ENCODE measurements at regions not wholly inside any gene's neighbourhood (a gene's known extent, or its start where the extent isn't known, plus 50 kb on each side); places are given as distances from the start of the nearest gene placed in this dataset.

GRCh38 chr9:126108240-126108639, 218.4 kb upstream of the MVB12B start:
- peak in 1 of 4 experiments; percentile 5 for DNase-seq (ENCODE audit: extremely low read depth in 1 of 4, low spot score in 3 of 4)
- Histone ChIP-seq H3K4me1 (replicated peaks in 1 of 2; ENCODE audit: control insufficient read depth in 2 of 2, insufficient read depth in 2 of 2, low read length in 2 of 2) (no peaks in the 10 kb centered on the region), H3K27me3 (ENCODE audit: control insufficient read depth in 2 of 2, insufficient read depth in 2 of 2, low read length in 2 of 2) (peaks cover 0 to 29% of the 10 kb centered on the region in 2 experiments; a peak in 3 of 5 replicates), H3K79me2 (ENCODE audit: control insufficient read depth, insufficient read depth, low read length) (no peaks in the 10 kb centered on the region), H4K20me1 (replicated peaks; ENCODE audit: control insufficient read depth, insufficient read depth, low read length) (no peaks in the 10 kb centered on the region; the same call in 1 of the 2 replicates), H2AFZ (ENCODE audit: low read depth, low read length) (no peak overlapping the region), H3K27ac (ENCODE audit: extremely low read depth, low read depth, low read length) (no peak overlapping the region), H3K4me3 (no peak overlapping the region), H3K4me2 (ENCODE audit: insufficient read depth, low read length) (no peak overlapping the region), H3K9me1 (ENCODE audit: control insufficient read depth, insufficient read depth, low read length) (no peaks in the 10 kb centered on the region), H3K9ac (ENCODE audit: insufficient read depth in 1 of 2, low read depth in 2 of 2, low read length in 2 of 2) (no peak overlapping the region), H3K36me3 (ENCODE audit: control insufficient read depth, insufficient read depth, low read length) (no peaks in the 10 kb centered on the region), H3K9me3 (replicated peaks; ENCODE audit: control insufficient read depth, insufficient read depth, low read depth, low read length) (no peaks in the 10 kb centered on the region)
- no peak for FAIRE-seq
- no TSS peak for BruUV-seq (replicated peaks)
- no peak for ATAC-seq
- 7% methylated on average over 9 of the region's 11 CpGs for WGBS (ENCODE audit: insufficient coverage, low coverage, missing lambda C conversion rate)
- in situ Hi-C loops (cut with MboI) = no loop called here
- ChIA-PET CTCF (ENCODE audit: low intra/inter-chr PET ratio) (no interaction called here), POLR2A (no interaction called here)
- TF ChIP-seq DEAF1 (CRISPR knock-in tag; IDR thresholded peaks at IDR 0.05) = no peak
- TF ChIP-seq ZNF551 (CRISPR knock-in tag; IDR thresholded peaks at IDR 0.05) = no peak
- TF ChIP-seq GTF2A2 (tag; IDR thresholded peaks at IDR 0.05) = no peak
- TF ChIP-seq MIER1 (IDR thresholded peaks at IDR 0.05; ENCODE audit: low read depth) = peak; percentile 83
- no peak for TF ChIP-seq ZEB2 (IDR thresholded peaks at IDR 0.05)
- TF ChIP-seq EHMT2 (IDR thresholded peaks at IDR 0.05) = peak; percentile 90
- TF ChIP-seq, protein P1, sequence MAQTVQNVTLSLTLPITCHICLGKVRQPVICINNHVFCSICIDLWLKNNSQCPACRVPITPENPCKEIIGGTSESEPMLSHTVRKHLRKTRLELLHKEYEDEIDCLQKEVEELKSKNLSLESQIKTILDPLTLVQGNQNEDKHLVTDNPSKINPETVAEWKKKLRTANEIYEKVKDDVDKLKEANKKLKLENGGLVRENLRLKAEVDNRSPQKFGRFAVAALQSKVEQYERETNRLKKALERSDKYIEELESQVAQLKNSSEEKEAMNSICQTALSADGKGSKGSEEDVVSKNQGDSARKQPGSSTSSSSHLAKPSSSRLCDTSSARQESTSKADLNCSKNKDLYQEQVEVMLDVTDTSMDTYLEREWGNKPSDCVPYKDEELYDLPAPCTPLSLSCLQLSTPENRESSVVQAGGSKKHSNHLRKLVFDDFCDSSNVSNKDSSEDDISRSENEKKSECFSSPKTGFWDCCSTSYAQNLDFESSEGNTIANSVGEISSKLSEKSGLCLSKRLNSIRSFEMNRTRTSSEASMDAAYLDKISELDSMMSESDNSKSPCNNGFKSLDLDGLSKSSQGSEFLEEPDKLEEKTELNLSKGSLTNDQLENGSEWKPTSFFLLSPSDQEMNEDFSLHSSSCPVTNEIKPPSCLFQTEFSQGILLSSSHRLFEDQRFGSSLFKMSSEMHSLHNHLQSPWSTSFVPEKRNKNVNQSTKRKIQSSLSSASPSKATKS (CRISPR knock-in tag; IDR thresholded peaks at IDR 0.05) = no peak
- TF ChIP-seq, protein P2, sequence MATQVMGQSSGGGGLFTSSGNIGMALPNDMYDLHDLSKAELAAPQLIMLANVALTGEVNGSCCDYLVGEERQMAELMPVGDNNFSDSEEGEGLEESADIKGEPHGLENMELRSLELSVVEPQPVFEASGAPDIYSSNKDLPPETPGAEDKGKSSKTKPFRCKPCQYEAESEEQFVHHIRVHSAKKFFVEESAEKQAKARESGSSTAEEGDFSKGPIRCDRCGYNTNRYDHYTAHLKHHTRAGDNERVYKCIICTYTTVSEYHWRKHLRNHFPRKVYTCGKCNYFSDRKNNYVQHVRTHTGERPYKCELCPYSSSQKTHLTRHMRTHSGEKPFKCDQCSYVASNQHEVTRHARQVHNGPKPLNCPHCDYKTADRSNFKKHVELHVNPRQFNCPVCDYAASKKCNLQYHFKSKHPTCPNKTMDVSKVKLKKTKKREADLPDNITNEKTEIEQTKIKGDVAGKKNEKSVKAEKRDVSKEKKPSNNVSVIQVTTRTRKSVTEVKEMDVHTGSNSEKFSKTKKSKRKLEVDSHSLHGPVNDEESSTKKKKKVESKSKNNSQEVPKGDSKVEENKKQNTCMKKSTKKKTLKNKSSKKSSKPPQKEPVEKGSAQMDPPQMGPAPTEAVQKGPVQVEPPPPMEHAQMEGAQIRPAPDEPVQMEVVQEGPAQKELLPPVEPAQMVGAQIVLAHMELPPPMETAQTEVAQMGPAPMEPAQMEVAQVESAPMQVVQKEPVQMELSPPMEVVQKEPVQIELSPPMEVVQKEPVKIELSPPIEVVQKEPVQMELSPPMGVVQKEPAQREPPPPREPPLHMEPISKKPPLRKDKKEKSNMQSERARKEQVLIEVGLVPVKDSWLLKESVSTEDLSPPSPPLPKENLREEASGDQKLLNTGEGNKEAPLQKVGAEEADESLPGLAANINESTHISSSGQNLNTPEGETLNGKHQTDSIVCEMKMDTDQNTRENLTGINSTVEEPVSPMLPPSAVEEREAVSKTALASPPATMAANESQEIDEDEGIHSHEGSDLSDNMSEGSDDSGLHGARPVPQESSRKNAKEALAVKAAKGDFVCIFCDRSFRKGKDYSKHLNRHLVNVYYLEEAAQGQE (IDR thresholded peaks at IDR 0.05; ENCODE audit: borderline replicate concordance) = peak; percentile 93
- TF ChIP-seq, protein P2 (CRISPR knock-in tag; IDR thresholded peaks at IDR 0.05; ENCODE audit: low read depth) = peak; percentile 88
- no peak for TF ChIP-seq SMAD3 (CRISPR knock-in tag; conservative IDR thresholded peaks at IDR 0.05)
- intact Hi-C loops (cut with micrococcal nuclease) = no loop called here

Measured in K562 (cell line).